ENCODE measurements at regions not wholly inside any gene's neighbourhood (a gene's known extent, or its start where the extent isn't known, plus 50 kb on each side); places are given as distances from the start of the nearest gene placed in this dataset.

- no peak overlapping the region for H3K4me3 Mint-ChIP-seq
- DNase-seq, result no peak
- no peak for ATAC-seq (replicated peaks)
- peaks cover 8% of the 10 kb centered on the region in 2 donors for H3K9me3 Mint-ChIP-seq
- no peaks in the 10 kb centered on the region for H3K27me3 Mint-ChIP-seq
- no peak overlapping the region for H3K27ac Mint-ChIP-seq
- peaks cover 0 to 3% of the 10 kb centered on the region in 2 donors for H3K36me3 Mint-ChIP-seq
- no peaks in the 10 kb centered on the region for H3K4me1 Mint-ChIP-seq
Observed at GRCh38 chr6:130676773-130677144, 150.4 kb upstream of the SMLR1 start.

GRCh38 chr6:130677312-130677711, 149.9 kb upstream of the SMLR1 start:
- DNase-seq (no peak), ATAC-seq (replicated peaks) (no peak)
- H3K36me3 Mint-ChIP-seq, result peaks cover 0 to 3% of the 10 kb centered on the region in 2 donors
- H3K4me3 Mint-ChIP-seq, result no peak overlapping the region
- no peaks in the 10 kb centered on the region for H3K27me3 Mint-ChIP-seq
- H3K4me1 Mint-ChIP-seq, result no peaks in the 10 kb centered on the region
- H3K9me3 Mint-ChIP-seq, result peaks cover 8% of the 10 kb centered on the region in 2 donors
- no peak overlapping the region for H3K27ac Mint-ChIP-seq

GRCh38 chr6:130677766-130678165, 149.4 kb upstream of the SMLR1 start:
- ATAC-seq (replicated peaks), result no peak
- no peaks in the 10 kb centered on the region for H3K27me3 Mint-ChIP-seq
- no peak overlapping the region for H3K27ac Mint-ChIP-seq
- no peak overlapping the region for H3K4me3 Mint-ChIP-seq
- DNase-seq, result no peak
- H3K36me3 Mint-ChIP-seq, result peaks cover 0 to 3% of the 10 kb centered on the region in 2 donors
- H3K9me3 Mint-ChIP-seq, result peaks cover 8% of the 10 kb centered on the region in 2 donors
- no peaks in the 10 kb centered on the region for H3K4me1 Mint-ChIP-seq

GRCh38 chr6:130679684-130680083, 147.5 kb upstream of the SMLR1 start:
- ATAC-seq (replicated peaks) (no peak), DNase-seq (no peak)
- no peaks in the 10 kb centered on the region for H3K4me1 Mint-ChIP-seq
- H3K27me3 Mint-ChIP-seq, result no peaks in the 10 kb centered on the region
- peaks cover 8% of the 10 kb centered on the region in 2 donors for H3K9me3 Mint-ChIP-seq
- H3K4me3 Mint-ChIP-seq, result no peak overlapping the region
- H3K27ac Mint-ChIP-seq, result no peak overlapping the region
- peaks cover 0 to 3% of the 10 kb centered on the region in 2 donors for H3K36me3 Mint-ChIP-seq

- Mint-ChIP-seq H3K4me1 (no peaks in the 10 kb centered on the region), H3K27ac (no peak overlapping the region), H3K9me3 (peaks cover 8% of the 10 kb centered on the region in 2 donors), H3K27me3 (no peaks in the 10 kb centered on the region), H3K36me3 (peaks cover 0 to 3% of the 10 kb centered on the region in 2 donors), H3K4me3 (no peak overlapping the region)
- DNase-seq, result no peak
- ATAC-seq (replicated peaks), result no peak
Observed at GRCh38 chr6:130680116-130680515, 147.1 kb upstream of the SMLR1 start.

GRCh38 chr6:130681028-130681427, 146.2 kb upstream of the SMLR1 start:
- H3K27me3 Mint-ChIP-seq, result no peaks in the 10 kb centered on the region
- H3K4me1 Mint-ChIP-seq, result no peaks in the 10 kb centered on the region
- DNase-seq (no peak), ATAC-seq (replicated peaks) (no peak)
- peaks cover 0 to 3% of the 10 kb centered on the region in 2 donors for H3K36me3 Mint-ChIP-seq
- no peak overlapping the region for H3K27ac Mint-ChIP-seq
- no peak overlapping the region for H3K4me3 Mint-ChIP-seq
- peaks cover 8% of the 10 kb centered on the region in 2 donors for H3K9me3 Mint-ChIP-seq

GRCh38 chr6:130682066-130682465, 145.1 kb upstream of the SMLR1 start:
- ATAC-seq (replicated peaks), result no peak
- peaks cover 0 to 3% of the 10 kb centered on the region in 2 donors for H3K36me3 Mint-ChIP-seq
- no peak for DNase-seq
- peaks cover 5% of the 10 kb centered on the region in 2 donors for H3K9me3 Mint-ChIP-seq
- no peaks in the 10 kb centered on the region for H3K4me1 Mint-ChIP-seq
- no peaks in the 10 kb centered on the region for H3K27me3 Mint-ChIP-seq
- no peak overlapping the region for H3K4me3 Mint-ChIP-seq
- no peak overlapping the region for H3K27ac Mint-ChIP-seq

- Mint-ChIP-seq H3K4me3 (no peak overlapping the region), H3K36me3 (no peaks in the 10 kb centered on the region), H3K9me3 (no peaks in the 10 kb centered on the region), H3K27ac (no peak overlapping the region), H3K27me3 (no peaks in the 10 kb centered on the region), H3K4me1 (no peaks in the 10 kb centered on the region)
- DNase-seq, result no peak
- no peak for ATAC-seq (replicated peaks)
Observed at GRCh38 chr6:130683761-130684517, 143.3 kb upstream of the SMLR1 start.

GRCh38 chr6:130692659-130693058, 134.5 kb upstream of the SMLR1 start:
- ATAC-seq (replicated peaks), result no peak
- peaks cover 2 to 8% of the 10 kb centered on the region in 2 donors for H3K9me3 Mint-ChIP-seq
- no peaks in the 10 kb centered on the region for H3K36me3 Mint-ChIP-seq
- no peak overlapping the region for H3K4me3 Mint-ChIP-seq
- no peak overlapping the region for H3K27ac Mint-ChIP-seq
- H3K4me1 Mint-ChIP-seq, result peaks cover 3 to 12% of the 10 kb centered on the region in 2 donors
- H3K27me3 Mint-ChIP-seq, result no peaks in the 10 kb centered on the region
- no peak for DNase-seq

- Mint-ChIP-seq H3K4me1 (peaks cover 5 to 12% of the 10 kb centered on the region in 2 donors), H3K9me3 (peaks cover 2 to 8% of the 10 kb centered on the region in 2 donors), H3K27me3 (no peaks in the 10 kb centered on the region), H3K36me3 (no peaks in the 10 kb centered on the region), H3K27ac (no peak overlapping the region), H3K4me3 (no peak overlapping the region)
- ATAC-seq (replicated peaks), result no peak
- DNase-seq, result no peak
Observed at GRCh38 chr6:130693944-130694343, 133.3 kb upstream of the SMLR1 start.

- H3K27me3 Mint-ChIP-seq, result no peaks in the 10 kb centered on the region
- H3K9me3 Mint-ChIP-seq, result peaks cover 2 to 8% of the 10 kb centered on the region in 2 donors
- H3K4me1 Mint-ChIP-seq, result peaks cover 5 to 12% of the 10 kb centered on the region in 2 donors
- no peak for ATAC-seq (replicated peaks)
- H3K4me3 Mint-ChIP-seq, result no peak overlapping the region
- DNase-seq, result no peak
- no peaks in the 10 kb centered on the region for H3K36me3 Mint-ChIP-seq
- H3K27ac Mint-ChIP-seq, result no peak overlapping the region
Observed at GRCh38 chr6:130694606-130695005, 132.6 kb upstream of the SMLR1 start.

GRCh38 chr6:130696806-130697205, 130.4 kb upstream of the SMLR1 start:
- Mint-ChIP-seq H3K4me3 (no peak overlapping the region), H3K4me1 (peaks cover 5 to 9% of the 10 kb centered on the region in 2 donors), H3K9me3 (peaks cover 2 to 8% of the 10 kb centered on the region in 2 donors), H3K27ac (no peak overlapping the region), H3K36me3 (no peaks in the 10 kb centered on the region), H3K27me3 (no peaks in the 10 kb centered on the region)
- DNase-seq, result no peak
- ATAC-seq (replicated peaks), result no peak

- ATAC-seq (replicated peaks), result peak; percentile 80
- H3K4me1 Mint-ChIP-seq, result peaks cover 3% of the 10 kb centered on the region in 2 donors
- no peaks in the 10 kb centered on the region for H3K27me3 Mint-ChIP-seq
- peaks cover 2 to 8% of the 10 kb centered on the region in 2 donors for H3K9me3 Mint-ChIP-seq
- DNase-seq, result no peak
- no peaks in the 10 kb centered on the region for H3K36me3 Mint-ChIP-seq
- peak overlapping the region in 1 of 2 donors; percentile 22 for H3K4me3 Mint-ChIP-seq
- no peak overlapping the region for H3K27ac Mint-ChIP-seq
Observed at GRCh38 chr6:130697271-130697994, 129.8 kb upstream of the SMLR1 start.

GRCh38 chr6:130697995-130698535, 129.1 kb upstream of the SMLR1 start:
- H3K9me3 Mint-ChIP-seq, result peaks cover 2 to 8% of the 10 kb centered on the region in 2 donors
- ATAC-seq (replicated peaks), result peak; percentile 99
- peaks cover 0 to 3% of the 10 kb centered on the region in 2 donors for H3K4me1 Mint-ChIP-seq
- peak; percentile 29 for DNase-seq
- peaks cover 4 to 6% of the 10 kb centered on the region in 2 donors for H3K27me3 Mint-ChIP-seq
- no peaks in the 10 kb centered on the region for H3K36me3 Mint-ChIP-seq
- H3K4me3 Mint-ChIP-seq, result peak overlapping the region in 1 of 2 donors; percentile 22
- H3K27ac Mint-ChIP-seq, result no peak overlapping the region

Data from stimulated activated naive B cell treated with anti-CD40 and anti-IgM and Interleukin-4, amounts not matched to agents 10 μg/mL and 1 μg/mL and 100 μg/mL, for 72 hours (primary cell).